ENCODE measurements at regions not wholly inside any gene's neighbourhood (a gene's known extent, or its start where the extent isn't known, plus 50 kb on each side); places are given as distances from the start of the nearest gene placed in this dataset.

- no peak for TF ChIP-seq CTCF (IDR thresholded peaks at IDR 0.05; ENCODE audit: low read depth, low read length, missing control alignments)
- no peak for DNase-seq (ENCODE audit: low read depth)
These were observed 280.4 kb downstream of the GALC start for GRCh38 chr14:87712396-87713090.

GRCh38 chr14:87705439-87705896 is 287.5 kb downstream of the GALC start:
- DNase-seq (ENCODE audit: low read depth) = no peak
- H3K4me3 ChIP-seq (ENCODE audit: low read depth, low read length) = no peak overlapping the region
- TF ChIP-seq CTCF (IDR thresholded peaks at IDR 0.05; ENCODE audit: low read depth, low read length, missing control alignments) = no peak

More at GRCh38 chr14:87712396-87713090, 280.4 kb downstream of the GALC start:
- H3K4me3 ChIP-seq (ENCODE audit: low read depth, low read length) = no peak overlapping the region

- no peak for DNase-seq (ENCODE audit: low read depth)
- no peak overlapping the region for H3K4me3 ChIP-seq (ENCODE audit: low read depth, low read length)
- no peak for TF ChIP-seq CTCF (IDR thresholded peaks at IDR 0.05; ENCODE audit: low read depth, low read length, missing control alignments)
These were observed 294.5 kb downstream of the GALC start for GRCh38 chr14:87698481-87698880.

GRCh38 chr14:87696485-87696884 is 296.5 kb downstream of the GALC start:
- DNase-seq (ENCODE audit: low read depth) = no peak
- no peak overlapping the region for H3K4me3 ChIP-seq (ENCODE audit: low read depth, low read length)
- TF ChIP-seq CTCF (IDR thresholded peaks at IDR 0.05; ENCODE audit: low read depth, low read length, missing control alignments) = no peak

- no peak overlapping the region for H3K4me3 ChIP-seq (ENCODE audit: low read depth, low read length)
- TF ChIP-seq CTCF (IDR thresholded peaks at IDR 0.05; ENCODE audit: low read depth, low read length, missing control alignments) = no peak
- no peak for DNase-seq (ENCODE audit: low read depth)
These were observed 301.7 kb downstream of the GALC start for GRCh38 chr14:87691042-87691881.

GRCh38 chr14:87690076-87690613 is 302.8 kb downstream of the GALC start:
- TF ChIP-seq CTCF (IDR thresholded peaks at IDR 0.05; ENCODE audit: low read depth, low read length, missing control alignments) = no peak
- DNase-seq (ENCODE audit: low read depth) = no peak

More at GRCh38 chr14:87690076-87690613, 302.8 kb downstream of the GALC start:
- no peak overlapping the region for H3K4me3 ChIP-seq (ENCODE audit: low read depth, low read length)
